WTC11 (cell line): ENCODE measurements at regions not wholly inside any gene's neighbourhood (a gene's known extent, or its start where the extent isn't known, plus 50 kb on each side); places are given as distances from the start of the nearest gene placed in this dataset.

Experiments
- ATF1 ChIP-seq: sonication (generic); formaldehyde crosslinking; IDR thresholded peaks from 2 replicates; pipeline ENCODE4 v1.8.1; 2023; ENCODE audit warnings: mild to moderate bottlenecking, moderate library complexity, missing genetic modification reagents
- CTCF ChIP-seq: fragments of 200-600 bp; IDR thresholded peaks from 2 replicates; pipeline ENCODE4 v1.8.0; 2022; ENCODE audit warnings: antibody characterized with exemption
- ZNF263 ChIP-seq: sonication (generic); formaldehyde crosslinking; IDR thresholded peaks from 2 replicates; pipeline ENCODE4 v1.8.1; 2022; ENCODE audit warnings: low read depth, mild to moderate bottlenecking, moderate library complexity, missing genetic modification reagents
- TF ChIP-seq, protein P1 (sequence below): sonication (generic); formaldehyde crosslinking; IDR thresholded peaks from 2 replicates; pipeline ENCODE4 v1.8.0; 2022; ENCODE audit warnings: missing genetic modification reagents
- TF ChIP-seq, protein P2 (sequence below): sonication (generic); formaldehyde crosslinking; IDR thresholded peaks from 2 replicates; pipeline ENCODE4 v1.8.1; 2023; ENCODE audit warnings: mild to moderate bottlenecking, missing genetic modification reagents, moderate library complexity
- TF ChIP-seq, protein P3 (sequence below): sonication (generic); formaldehyde crosslinking; IDR thresholded peaks from 2 replicates; pipeline ENCODE4 v1.8.1; 2023; ENCODE audit warnings: mild to moderate bottlenecking, missing genetic modification reagents, moderate library complexity

DNA sequence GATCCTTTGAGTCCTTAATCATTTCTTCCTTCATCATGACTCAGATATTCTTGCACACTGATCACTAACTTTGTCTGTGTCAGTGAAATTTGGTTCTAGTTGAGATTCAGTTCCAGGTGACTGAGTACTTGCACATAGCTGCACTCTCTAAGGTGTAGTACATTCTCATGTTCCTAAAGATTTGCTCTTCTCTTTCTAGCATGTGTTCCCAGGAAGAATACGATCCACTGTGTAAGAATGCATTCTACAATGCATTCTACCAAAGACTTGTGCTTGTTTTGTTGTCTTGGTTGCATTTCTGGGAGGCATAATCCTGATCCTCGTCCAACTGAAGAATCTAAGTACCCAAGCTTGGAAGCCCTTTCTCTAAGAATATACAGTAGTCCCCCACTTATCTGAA is 104.3 kb upstream of the CDC42BPA start:
- TF ChIP-seq, protein P1, sequence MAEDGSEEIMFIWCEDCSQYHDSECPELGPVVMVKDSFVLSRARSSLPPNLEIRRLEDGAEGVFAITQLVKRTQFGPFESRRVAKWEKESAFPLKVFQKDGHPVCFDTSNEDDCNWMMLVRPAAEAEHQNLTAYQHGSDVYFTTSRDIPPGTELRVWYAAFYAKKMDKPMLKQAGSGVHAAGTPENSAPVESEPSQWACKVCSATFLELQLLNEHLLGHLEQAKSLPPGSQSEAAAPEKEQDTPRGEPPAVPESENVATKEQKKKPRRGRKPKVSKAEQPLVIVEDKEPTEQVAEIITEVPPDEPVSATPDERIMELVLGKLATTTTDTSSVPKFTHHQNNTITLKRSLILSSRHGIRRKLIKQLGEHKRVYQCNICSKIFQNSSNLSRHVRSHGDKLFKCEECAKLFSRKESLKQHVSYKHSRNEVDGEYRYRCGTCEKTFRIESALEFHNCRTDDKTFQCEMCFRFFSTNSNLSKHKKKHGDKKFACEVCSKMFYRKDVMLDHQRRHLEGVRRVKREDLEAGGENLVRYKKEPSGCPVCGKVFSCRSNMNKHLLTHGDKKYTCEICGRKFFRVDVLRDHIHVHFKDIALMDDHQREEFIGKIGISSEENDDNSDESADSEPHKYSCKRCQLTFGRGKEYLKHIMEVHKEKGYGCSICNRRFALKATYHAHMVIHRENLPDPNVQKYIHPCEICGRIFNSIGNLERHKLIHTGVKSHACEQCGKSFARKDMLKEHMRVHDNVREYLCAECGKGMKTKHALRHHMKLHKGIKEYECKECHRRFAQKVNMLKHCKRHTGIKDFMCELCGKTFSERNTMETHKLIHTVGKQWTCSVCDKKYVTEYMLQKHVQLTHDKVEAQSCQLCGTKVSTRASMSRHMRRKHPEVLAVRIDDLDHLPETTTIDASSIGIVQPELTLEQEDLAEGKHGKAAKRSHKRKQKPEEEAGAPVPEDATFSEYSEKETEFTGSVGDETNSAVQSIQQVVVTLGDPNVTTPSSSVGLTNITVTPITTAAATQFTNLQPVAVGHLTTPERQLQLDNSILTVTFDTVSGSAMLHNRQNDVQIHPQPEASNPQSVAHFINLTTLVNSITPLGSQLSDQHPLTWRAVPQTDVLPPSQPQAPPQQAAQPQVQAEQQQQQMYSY (CRISPR knock-in tag), result no peak
- TF ChIP-seq, protein P2, sequence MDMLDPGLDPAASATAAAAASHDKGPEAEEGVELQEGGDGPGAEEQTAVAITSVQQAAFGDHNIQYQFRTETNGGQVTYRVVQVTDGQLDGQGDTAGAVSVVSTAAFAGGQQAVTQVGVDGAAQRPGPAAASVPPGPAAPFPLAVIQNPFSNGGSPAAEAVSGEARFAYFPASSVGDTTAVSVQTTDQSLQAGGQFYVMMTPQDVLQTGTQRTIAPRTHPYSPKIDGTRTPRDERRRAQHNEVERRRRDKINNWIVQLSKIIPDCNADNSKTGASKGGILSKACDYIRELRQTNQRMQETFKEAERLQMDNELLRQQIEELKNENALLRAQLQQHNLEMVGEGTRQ (CRISPR knock-in tag), result no peak
- no peak for TF ChIP-seq CTCF
- no peak for TF ChIP-seq ATF1 (CRISPR knock-in tag)
- TF ChIP-seq, protein P3, sequence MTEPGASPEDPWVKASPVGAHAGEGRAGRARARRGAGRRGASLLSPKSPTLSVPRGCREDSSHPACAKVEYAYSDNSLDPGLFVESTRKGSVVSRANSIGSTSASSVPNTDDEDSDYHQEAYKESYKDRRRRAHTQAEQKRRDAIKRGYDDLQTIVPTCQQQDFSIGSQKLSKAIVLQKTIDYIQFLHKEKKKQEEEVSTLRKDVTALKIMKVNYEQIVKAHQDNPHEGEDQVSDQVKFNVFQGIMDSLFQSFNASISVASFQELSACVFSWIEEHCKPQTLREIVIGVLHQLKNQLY, result no peak
- TF ChIP-seq ZNF263, result no peak
